ENCODE measurements at regions not wholly inside any gene's neighbourhood (a gene's known extent, or its start where the extent isn't known, plus 50 kb on each side); places are given as distances from the start of the nearest gene placed in this dataset.

DNA sequence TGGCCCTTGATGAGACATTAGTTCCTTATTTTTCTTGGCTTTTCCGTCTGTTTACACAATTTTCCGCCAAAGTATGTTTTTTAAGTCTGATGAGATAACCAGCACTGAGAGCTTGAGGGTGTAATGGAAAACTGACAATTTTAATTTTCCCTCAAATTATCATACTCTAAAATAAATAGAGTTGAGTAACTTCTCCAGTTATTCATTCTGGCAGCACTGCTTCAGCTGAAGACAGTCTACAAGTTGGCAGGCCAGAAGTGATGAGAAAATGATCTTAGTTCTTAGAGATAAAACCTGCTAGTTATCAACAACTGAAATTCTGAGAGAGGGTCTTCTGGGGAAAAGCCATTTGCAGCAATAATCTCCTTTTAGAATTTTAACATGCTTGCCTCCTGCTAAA, 241.6 kb upstream of the TET2 start (continued):
- TF ChIP-seq, protein P1, sequence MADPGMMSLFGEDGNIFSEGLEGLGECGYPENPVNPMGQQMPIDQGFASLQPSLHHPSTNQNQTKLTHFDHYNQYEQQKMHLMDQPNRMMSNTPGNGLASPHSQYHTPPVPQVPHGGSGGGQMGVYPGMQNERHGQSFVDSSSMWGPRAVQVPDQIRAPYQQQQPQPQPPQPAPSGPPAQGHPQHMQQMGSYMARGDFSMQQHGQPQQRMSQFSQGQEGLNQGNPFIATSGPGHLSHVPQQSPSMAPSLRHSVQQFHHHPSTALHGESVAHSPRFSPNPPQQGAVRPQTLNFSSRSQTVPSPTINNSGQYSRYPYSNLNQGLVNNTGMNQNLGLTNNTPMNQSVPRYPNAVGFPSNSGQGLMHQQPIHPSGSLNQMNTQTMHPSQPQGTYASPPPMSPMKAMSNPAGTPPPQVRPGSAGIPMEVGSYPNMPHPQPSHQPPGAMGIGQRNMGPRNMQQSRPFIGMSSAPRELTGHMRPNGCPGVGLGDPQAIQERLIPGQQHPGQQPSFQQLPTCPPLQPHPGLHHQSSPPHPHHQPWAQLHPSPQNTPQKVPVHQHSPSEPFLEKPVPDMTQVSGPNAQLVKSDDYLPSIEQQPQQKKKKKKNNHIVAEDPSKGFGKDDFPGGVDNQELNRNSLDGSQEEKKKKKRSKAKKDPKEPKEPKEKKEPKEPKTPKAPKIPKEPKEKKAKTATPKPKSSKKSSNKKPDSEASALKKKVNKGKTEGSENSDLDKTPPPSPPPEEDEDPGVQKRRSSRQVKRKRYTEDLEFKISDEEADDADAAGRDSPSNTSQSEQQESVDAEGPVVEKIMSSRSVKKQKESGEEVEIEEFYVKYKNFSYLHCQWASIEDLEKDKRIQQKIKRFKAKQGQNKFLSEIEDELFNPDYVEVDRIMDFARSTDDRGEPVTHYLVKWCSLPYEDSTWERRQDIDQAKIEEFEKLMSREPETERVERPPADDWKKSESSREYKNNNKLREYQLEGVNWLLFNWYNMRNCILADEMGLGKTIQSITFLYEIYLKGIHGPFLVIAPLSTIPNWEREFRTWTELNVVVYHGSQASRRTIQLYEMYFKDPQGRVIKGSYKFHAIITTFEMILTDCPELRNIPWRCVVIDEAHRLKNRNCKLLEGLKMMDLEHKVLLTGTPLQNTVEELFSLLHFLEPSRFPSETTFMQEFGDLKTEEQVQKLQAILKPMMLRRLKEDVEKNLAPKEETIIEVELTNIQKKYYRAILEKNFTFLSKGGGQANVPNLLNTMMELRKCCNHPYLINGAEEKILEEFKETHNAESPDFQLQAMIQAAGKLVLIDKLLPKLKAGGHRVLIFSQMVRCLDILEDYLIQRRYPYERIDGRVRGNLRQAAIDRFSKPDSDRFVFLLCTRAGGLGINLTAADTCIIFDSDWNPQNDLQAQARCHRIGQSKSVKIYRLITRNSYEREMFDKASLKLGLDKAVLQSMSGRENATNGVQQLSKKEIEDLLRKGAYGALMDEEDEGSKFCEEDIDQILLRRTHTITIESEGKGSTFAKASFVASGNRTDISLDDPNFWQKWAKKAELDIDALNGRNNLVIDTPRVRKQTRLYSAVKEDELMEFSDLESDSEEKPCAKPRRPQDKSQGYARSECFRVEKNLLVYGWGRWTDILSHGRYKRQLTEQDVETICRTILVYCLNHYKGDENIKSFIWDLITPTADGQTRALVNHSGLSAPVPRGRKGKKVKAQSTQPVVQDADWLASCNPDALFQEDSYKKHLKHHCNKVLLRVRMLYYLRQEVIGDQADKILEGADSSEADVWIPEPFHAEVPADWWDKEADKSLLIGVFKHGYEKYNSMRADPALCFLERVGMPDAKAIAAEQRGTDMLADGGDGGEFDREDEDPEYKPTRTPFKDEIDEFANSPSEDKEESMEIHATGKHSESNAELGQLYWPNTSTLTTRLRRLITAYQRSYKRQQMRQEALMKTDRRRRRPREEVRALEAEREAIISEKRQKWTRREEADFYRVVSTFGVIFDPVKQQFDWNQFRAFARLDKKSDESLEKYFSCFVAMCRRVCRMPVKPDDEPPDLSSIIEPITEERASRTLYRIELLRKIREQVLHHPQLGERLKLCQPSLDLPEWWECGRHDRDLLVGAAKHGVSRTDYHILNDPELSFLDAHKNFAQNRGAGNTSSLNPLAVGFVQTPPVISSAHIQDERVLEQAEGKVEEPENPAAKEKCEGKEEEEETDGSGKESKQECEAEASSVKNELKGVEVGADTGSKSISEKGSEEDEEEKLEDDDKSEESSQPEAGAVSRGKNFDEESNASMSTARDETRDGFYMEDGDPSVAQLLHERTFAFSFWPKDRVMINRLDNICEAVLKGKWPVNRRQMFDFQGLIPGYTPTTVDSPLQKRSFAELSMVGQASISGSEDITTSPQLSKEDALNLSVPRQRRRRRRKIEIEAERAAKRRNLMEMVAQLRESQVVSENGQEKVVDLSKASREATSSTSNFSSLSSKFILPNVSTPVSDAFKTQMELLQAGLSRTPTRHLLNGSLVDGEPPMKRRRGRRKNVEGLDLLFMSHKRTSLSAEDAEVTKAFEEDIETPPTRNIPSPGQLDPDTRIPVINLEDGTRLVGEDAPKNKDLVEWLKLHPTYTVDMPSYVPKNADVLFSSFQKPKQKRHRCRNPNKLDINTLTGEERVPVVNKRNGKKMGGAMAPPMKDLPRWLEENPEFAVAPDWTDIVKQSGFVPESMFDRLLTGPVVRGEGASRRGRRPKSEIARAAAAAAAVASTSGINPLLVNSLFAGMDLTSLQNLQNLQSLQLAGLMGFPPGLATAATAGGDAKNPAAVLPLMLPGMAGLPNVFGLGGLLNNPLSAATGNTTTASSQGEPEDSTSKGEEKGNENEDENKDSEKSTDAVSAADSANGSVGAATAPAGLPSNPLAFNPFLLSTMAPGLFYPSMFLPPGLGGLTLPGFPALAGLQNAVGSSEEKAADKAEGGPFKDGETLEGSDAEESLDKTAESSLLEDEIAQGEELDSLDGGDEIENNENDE (IDR thresholded peaks at IDR 0.05; ENCODE audit: insufficient replicate concordance, low read length), result no peak
- TF ChIP-seq, protein P2, sequence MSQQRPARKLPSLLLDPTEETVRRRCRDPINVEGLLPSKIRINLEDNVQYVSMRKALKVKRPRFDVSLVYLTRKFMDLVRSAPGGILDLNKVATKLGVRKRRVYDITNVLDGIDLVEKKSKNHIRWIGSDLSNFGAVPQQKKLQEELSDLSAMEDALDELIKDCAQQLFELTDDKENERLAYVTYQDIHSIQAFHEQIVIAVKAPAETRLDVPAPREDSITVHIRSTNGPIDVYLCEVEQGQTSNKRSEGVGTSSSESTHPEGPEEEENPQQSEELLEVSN (IDR thresholded peaks at IDR 0.05), result no peak
- TF ChIP-seq ZNF274 (IDR thresholded peaks at IDR 0.05; ENCODE audit: borderline replicate concordance, extremely low read depth, low read length) (no peak), FOSL1 (IDR thresholded peaks at IDR 0.05; ENCODE audit: insufficient read depth, low read depth, low read length) (no peak)

Data from H1 (cell line).